Type B pancreatic cell (in vitro differentiated cells): ENCODE measurements at regions not wholly inside any gene's neighbourhood (a gene's known extent, or its start where the extent isn't known, plus 50 kb on each side); places are given as distances from the start of the nearest gene placed in this dataset.

Source experiments
- DNase-seq: peaks from one replicate; pipeline ENCODE4 v3.0.0; 2021; ENCODE audit warnings: mixed read lengths; ENCODE audit not compliant: unreplicated experiment; ENCODE audit errors: extremely low spot score
- H3K27ac Mint-ChIP-seq: 2 replicates; pipeline ENCODE4 v1.8.0; 2021; ENCODE audit warnings: mild to moderate bottlenecking, mixed read lengths
- H3K27me3 Mint-ChIP-seq: 2 replicates; pipeline ENCODE4 v1.8.0; 2021; ENCODE audit warnings: mixed read lengths
- H3K36me3 Mint-ChIP-seq: 2 replicates; pipeline ENCODE4 v1.8.0; 2021; ENCODE audit warnings: mixed read lengths
- H3K4me1 Mint-ChIP-seq: one replicate; pipeline ENCODE4 v1.8.0; 2021; ENCODE audit warnings: mixed read lengths; ENCODE audit not compliant: unreplicated experiment
- H3K4me3 Mint-ChIP-seq: 2 replicates; pipeline ENCODE4 v1.8.0; 2021; ENCODE audit warnings: mild to moderate bottlenecking, mixed read lengths
- H3K9me3 Mint-ChIP-seq: 2 replicates; pipeline ENCODE4 v1.8.0; 2021; ENCODE audit warnings: mixed read lengths
- TF ChIP-seq, protein P1 (sequence below): fragments of 200-600 bp; sonication (generic); conservative IDR thresholded peaks from 2 replicates; pipeline ENCODE4 v1.5.0; 2021; ENCODE audit warnings: antibody characterized with exemption, mild to moderate bottlenecking

DNA sequence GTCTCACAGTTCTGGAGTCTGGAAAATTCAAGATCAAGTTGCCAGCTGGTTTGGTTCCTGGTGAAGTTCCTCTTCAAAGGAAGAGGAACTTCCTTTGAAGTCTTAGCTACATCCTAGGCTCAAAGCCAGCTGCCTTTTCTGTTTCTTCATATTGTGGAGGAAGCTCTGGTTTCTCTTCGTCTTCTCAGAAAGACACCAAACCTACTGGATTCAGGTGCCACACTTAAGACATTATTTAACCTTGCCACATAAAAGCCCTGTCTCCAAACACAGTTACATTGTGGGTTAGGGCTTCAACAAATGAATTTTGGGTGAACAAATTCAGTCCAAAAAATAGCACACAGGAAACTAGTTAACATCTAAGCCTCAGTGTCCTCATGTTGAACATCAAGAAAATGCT lies 1019.8 kb downstream of the GALC start:
- TF ChIP-seq, protein P1, sequence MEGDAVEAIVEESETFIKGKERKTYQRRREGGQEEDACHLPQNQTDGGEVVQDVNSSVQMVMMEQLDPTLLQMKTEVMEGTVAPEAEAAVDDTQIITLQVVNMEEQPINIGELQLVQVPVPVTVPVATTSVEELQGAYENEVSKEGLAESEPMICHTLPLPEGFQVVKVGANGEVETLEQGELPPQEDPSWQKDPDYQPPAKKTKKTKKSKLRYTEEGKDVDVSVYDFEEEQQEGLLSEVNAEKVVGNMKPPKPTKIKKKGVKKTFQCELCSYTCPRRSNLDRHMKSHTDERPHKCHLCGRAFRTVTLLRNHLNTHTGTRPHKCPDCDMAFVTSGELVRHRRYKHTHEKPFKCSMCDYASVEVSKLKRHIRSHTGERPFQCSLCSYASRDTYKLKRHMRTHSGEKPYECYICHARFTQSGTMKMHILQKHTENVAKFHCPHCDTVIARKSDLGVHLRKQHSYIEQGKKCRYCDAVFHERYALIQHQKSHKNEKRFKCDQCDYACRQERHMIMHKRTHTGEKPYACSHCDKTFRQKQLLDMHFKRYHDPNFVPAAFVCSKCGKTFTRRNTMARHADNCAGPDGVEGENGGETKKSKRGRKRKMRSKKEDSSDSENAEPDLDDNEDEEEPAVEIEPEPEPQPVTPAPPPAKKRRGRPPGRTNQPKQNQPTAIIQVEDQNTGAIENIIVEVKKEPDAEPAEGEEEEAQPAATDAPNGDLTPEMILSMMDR = no peak
- no peak for DNase-seq
- Mint-ChIP-seq H3K4me3 (no peak overlapping the region), H3K27me3 (no peaks in the 10 kb centered on the region), H3K9me3 (peaks cover 25% of the 10 kb centered on the region), H3K27ac (no peak overlapping the region), H3K4me1 (no peaks in the 10 kb centered on the region), H3K36me3 (no peaks in the 10 kb centered on the region)

DNA sequence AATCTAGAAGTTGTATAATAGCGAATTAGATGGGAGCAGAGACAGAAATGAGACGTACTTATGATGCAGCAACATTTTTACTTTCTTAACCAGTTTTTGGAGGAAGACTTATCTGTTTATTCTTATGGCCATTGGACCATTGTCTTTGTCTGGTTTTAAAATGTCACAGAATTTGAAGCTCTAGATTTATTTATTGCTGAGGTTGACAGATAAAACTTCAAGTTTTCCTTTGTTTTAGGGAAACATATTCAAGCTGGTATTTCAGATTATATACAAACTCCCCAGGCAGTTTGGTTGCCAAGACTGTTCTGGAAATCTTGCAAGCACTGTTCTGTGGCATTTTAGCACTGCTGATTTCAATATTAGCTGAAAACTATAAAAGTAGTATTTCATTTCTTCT lies 1021.7 kb downstream of the GALC start:
- Mint-ChIP-seq H3K27ac (no peak overlapping the region), H3K4me1 (no peaks in the 10 kb centered on the region), H3K27me3 (no peaks in the 10 kb centered on the region), H3K9me3 (peaks cover 8% of the 10 kb centered on the region), H3K4me3 (no peak overlapping the region), H3K36me3 (no peaks in the 10 kb centered on the region)
- no peak for DNase-seq
- TF ChIP-seq, protein P1 = no peak

DNA sequence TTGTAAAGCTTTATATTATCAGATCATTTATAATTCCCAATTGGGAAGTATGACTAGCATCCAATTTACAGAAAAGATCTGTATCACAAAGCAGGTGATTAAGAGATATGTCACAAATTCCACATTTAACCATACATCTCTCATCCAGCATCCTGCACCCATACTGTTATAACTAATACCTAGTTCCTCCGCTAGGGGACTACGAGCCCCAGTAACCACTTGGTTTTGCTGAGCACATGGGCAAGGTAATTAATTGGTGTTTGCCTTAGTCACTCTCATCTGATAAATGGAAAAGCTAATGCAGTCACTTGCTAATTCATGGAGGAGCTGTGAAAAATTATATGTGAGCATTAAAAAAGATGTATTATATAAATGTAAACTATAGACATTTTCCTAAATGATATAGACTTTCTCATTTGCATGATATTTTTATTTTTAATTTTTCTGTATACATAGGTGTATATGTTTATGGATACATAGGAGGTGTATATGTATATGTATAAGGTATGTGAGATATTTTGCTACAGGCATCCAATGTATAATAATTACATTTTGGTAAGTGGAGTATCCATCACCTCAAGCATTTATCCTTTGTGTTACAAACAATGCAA lies 1031.8 kb downstream of the GALC start:
- DNase-seq = no peak
- H3K4me3 Mint-ChIP-seq = no peak overlapping the region
- peaks cover 6% of the 10 kb centered on the region for H3K9me3 Mint-ChIP-seq
- TF ChIP-seq, protein P1 = peak; percentile 71
- H3K27me3 Mint-ChIP-seq = no peaks in the 10 kb centered on the region
- no peaks in the 10 kb centered on the region for H3K4me1 Mint-ChIP-seq
- H3K36me3 Mint-ChIP-seq = no peaks in the 10 kb centered on the region
- H3K27ac Mint-ChIP-seq = no peak overlapping the region

DNA sequence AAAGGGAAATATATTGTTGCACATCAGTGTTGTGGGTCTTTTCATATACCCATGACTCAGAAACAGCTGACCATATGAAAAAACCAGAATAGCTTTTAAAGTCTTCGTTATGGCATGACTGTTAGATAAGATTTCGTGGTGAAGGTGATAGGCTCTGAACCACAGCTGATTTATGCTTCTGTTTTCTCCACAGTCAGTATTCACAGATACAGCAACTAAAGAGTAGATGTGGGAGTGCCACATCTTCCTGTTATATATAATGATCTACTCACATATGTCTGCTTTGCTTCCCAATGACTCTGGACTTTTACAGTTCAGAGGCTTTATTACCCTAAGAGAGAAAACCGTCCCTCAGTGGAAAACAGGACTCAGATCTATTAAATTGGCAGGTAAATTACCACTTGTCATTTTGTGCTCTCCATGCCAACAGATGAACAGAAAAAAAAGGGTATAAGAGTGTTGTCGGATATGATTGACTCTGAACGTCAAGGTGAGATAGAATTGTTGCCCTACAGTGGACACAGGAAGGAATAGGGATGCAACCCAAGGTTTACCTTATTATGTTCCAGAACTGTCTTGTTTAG lies 1037.1 kb downstream of the GALC start:
- Mint-ChIP-seq H3K9me3 (no peaks in the 10 kb centered on the region), H3K27me3 (no peaks in the 10 kb centered on the region), H3K27ac (no peak overlapping the region), H3K4me1 (no peaks in the 10 kb centered on the region), H3K4me3 (no peak overlapping the region), H3K36me3 (no peaks in the 10 kb centered on the region)
- TF ChIP-seq, protein P1 = no peak
- DNase-seq = no peak

DNA sequence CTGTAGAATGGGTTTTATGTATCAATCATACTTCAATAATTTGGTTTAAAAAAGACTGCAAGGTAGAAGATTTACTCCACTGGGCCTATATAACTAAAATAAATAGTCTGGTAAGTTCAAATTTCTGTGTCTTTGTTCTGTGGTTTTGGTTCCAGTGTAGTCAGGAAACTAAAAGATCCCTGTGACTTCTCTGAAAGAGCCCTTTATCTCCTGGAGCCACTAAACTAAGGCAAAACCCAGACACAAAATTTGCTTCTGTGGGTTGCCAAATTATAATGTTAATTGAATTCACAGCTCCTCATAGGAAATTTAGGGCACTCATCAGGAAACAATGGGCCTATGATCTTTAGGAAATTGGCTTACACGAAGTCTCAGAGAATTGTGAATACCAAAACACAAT lies 1038.4 kb downstream of the GALC start:
- Mint-ChIP-seq H3K36me3 (no peaks in the 10 kb centered on the region), H3K4me3 (no peak overlapping the region), H3K4me1 (no peaks in the 10 kb centered on the region), H3K27me3 (no peaks in the 10 kb centered on the region), H3K9me3 (no peaks in the 10 kb centered on the region), H3K27ac (no peak overlapping the region)
- DNase-seq = no peak
- TF ChIP-seq, protein P1 = no peak
